GM18951 (cell line): ENCODE measurements at regions not wholly inside any gene's neighbourhood (a gene's known extent, or its start where the extent isn't known, plus 50 kb on each side); places are given as distances from the start of the nearest gene placed in this dataset.
A peak's percentile ranks its signal among the peaks of the same experiment; 100 is the strongest.
"Not testable (repeated sequence)": the region's sequence is repeated elsewhere in the genome, so short reads cannot be mapped to it uniquely, and the experiment has no call there.

Experiments
- POLR2A ChIP-seq: IDR thresholded peaks from 4 replicates; pipeline ENCODE4 v1.6.1; 2011; ENCODE audit warnings: mild to moderate bottlenecking; ENCODE audit not compliant: insufficient read length, insufficient read depth; ENCODE audit errors: extremely low read depth
- in situ Hi-C: fragments of 300-500 bp; cut with MboI; formaldehyde crosslinking; loops from one replicate; pipeline ENCODE4 v1.12.0; 2022; ENCODE audit warnings: low sequenced_read_pairs, mixed read lengths, inconsistent platforms; ENCODE audit not compliant: unreplicated experiment

DNA sequence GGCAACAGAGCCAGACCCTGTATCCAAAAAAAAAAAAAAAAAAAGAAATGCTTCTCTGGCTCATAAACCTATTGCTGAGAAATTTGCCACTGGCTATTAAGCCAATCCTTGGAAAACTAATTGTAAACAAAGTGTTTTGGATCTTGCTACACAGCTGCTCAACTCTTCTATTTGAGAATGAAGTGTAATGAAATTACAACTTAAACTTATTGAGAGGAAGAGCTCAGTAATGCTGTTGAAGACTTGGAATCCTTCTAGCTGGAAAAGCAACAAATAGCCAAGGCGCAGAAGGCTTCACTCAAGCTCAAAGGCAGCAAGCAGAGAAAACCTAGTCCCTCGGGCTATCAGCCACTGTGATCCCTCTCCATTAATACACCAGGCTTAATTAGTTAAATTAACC lies 99.6 kb upstream of the ZNF438 start:
- in situ Hi-C loops: no loop called here

DNA sequence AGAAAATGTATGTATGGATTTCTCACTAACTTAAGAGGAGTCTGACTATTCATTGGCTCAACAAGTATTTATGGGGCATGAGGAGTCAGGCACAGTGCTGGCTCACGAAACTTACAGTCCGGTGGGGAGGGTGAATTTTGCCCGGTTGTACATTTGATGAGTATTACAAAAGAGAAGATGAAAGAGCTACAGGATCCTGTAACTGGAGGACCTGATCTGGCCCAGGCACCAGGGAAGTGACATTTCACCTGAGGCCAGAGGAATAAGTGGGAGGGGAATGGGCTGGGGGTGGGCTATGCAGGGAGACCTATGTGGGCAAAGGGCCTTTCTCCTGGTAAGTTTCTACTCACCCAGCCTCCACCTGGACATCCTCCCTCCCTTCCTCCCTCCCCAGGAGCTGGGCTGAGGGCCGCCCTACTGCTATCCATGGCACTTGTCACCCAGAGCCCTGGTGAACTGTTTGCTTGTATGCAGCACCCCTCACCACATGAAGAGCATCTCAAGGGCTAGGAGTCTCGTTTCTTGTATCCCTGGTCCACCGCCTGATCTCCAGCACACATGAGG lies 101.1 kb upstream of the ZNF438 start:
- in situ Hi-C loops: no loop called here
- TF ChIP-seq POLR2A: no peak

More for the DNA sequence above, 99.6 kb upstream of the ZNF438 start:
- TF ChIP-seq POLR2A: no peak

DNA sequence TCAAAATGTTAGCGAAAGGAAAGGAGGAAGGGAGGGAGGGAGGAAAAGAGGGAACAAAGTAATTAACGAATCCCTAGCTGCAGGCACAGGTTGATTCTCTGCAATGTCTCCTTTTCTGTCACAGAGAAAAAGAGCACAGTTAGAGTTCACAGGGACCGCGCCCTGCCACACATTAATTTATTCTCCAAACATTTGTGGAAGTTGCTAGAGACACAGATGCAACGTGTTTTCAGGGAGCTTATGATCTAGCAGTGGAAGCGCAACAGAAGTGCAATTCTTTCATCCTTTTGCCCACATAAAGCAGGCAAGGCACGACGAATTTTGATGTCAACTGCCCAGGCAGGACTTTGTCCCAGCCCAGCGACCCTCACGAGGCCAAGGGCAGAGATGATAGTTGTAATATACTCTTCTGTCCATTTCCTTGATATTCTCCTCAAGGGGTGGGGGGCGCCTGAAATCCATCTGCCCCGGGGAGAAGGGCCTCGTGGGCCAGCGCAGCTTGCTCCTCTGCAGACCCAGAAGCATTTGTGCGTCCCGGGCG lies 101.7 kb upstream of the ZNF438 start:
- in situ Hi-C loops: no loop called here
- TF ChIP-seq POLR2A: no peak

DNA sequence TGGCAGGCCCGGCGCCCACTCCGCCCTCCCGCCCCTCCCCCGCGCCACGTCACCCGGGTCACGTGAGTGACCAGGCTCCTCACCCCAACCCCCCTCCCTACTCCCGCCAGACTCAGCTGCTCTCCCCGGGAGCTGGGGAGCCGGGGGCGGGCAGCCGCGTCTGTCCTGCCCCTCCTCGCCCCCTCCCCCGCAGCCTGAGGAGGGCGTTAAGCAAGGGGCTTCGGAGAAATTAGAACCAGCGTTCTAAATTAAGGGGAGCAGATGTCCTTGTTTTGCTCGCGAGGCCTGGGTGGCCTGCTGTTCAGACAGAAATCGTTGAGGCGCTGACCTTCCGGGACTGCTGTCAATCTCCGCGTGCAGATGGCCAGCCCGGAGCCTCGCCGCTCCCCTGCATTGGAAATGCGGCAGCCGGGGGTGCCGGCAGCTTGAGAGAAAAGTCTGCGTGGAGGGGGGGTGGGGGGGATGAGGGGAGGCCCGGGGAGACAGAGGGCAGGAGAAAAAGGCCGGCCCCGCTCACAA lies 102.2 kb upstream of the ZNF438 start:
- peak; percentile 65 for TF ChIP-seq POLR2A
- in situ Hi-C loops: no loop called here

DNA sequence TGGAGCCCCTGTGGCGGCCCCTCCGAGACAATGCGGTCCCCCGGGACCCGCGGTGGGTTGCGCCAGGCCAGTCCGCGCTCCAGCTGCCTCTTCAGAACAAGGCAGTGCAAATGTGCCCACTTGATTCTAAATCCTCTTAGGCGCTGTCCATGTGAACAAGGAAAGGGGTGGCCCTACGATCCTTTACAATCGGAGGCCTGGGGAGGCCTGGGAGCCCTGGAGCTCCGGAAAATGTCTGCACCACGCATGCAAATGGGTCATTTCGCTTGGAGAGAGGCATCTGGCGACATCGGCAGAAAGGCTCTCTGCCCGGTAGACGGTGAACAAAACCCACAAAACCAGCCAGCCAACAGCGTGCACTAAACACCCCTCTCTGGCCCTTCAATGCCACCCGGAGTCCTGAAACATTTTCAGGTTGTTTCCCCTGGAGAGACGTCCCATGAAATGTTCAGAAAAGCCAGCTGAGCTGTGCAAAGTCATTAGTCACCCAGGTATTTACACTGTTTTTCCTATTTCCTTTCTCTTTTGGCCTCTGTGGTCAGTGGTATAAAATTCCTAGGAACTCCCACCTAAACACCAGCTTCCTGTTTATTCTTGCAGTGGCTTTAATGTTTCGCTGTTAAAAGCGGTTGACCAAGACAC lies 102.8 kb upstream of the ZNF438 start:
- in situ Hi-C loops: no loop called here
- TF ChIP-seq POLR2A: no peak

DNA sequence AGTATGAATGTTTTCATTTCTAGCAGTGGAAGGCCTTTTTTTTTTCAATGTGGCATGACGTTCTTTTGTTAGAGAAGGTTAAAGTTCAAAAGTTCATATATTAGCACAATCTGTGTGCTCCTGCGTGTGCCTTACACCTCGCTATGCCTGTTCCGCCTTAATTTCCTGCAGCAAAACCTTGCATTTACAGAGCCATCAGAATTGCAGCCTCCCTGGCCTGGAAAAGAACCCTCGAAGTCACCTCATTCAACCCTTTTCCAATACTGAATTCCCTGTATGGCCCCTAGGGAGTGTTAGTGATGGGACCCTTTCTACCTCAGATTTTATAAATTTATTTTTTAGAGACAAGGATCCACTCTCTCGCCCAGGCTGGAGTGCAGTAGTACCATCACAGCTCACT lies 103.5 kb upstream of the ZNF438 start:
- in situ Hi-C loops: no loop called here
- TF ChIP-seq POLR2A: no peak

DNA sequence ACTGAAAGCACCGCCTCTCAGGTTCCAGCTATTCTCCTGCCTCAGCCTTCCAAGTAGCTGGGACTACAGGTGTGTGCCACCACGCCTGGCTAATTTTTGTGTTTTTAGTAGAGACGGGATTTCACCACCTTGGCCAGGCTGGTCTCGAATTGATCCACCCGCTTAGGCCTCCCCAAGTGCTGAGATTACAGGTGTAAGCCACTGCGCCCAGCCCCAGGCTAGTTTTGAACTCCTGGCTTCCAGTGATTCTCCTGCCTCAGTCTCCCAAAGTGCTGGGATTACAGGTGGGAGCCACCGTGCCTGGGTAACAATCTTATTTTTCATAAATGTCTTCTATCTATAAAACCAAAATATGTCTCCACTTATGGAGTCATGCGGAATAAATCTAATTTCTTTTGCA lies 104.1 kb upstream of the ZNF438 start:
- in situ Hi-C loops: not testable (repeated sequence)

DNA sequence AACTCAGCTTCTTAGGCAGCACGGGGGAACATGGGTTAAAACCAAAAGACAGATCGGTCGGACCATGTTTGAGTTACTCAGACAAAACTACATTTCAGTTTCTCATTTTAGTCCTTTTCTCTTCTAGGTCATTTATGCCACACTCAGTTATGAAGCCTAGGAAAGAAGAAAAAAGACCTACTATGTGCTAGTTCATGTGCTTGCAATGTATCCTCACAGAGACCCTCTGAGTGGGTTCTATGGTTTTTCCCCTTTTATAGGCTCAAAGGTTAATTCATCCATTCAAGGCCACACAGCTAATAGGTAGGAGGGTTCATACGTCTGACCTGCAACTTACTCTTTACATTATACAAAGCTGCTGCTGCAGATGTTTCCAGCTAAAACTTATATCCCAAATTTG lies 104.7 kb upstream of the ZNF438 start:
- in situ Hi-C loops: no loop called here
- TF ChIP-seq POLR2A: no peak

DNA sequence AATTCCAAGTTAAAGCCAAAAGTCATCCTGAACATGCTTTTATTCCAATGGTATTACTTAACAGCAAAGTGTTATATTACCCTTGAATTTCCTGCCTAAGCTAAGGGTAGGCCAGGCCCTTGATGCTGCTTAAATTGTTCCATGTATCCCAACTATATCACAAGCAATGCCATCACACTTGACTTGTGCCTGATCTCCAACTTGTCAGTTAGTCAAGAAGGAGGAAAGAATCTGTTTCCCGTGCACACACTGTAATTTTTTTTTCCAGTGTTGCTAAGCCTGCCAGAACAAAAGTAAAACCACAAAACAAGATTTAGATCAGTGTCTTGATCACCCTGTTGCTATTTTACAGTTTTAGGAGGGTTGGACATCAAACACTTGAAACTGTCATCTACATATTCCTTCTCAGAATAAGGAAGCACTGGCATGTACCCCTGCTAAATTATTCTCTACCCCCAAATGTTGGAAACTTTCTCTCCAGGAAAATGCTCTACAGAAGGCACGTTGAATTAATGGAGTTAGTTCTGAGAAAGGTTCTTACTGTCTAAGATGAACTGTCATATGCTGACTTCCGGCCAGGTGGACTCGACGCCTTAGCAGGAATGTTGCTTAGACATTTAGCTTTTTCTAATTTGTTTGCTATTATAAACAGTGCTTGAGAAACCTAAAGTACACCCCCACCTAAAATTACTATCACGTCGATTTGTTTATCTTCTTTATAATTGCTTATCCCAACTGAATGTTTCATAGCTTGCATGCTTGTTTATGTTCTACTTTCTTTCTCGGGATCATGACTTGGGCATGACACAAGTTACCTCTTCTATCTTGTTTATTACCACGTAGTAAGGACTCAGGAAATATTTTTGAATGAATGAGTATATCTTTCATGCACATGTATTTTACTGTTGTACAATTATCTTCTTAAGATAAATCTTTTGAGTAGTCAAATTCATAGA lies 105.5 kb upstream of the ZNF438 start:
- TF ChIP-seq POLR2A: no peak
- in situ Hi-C loops: no loop called here

DNA sequence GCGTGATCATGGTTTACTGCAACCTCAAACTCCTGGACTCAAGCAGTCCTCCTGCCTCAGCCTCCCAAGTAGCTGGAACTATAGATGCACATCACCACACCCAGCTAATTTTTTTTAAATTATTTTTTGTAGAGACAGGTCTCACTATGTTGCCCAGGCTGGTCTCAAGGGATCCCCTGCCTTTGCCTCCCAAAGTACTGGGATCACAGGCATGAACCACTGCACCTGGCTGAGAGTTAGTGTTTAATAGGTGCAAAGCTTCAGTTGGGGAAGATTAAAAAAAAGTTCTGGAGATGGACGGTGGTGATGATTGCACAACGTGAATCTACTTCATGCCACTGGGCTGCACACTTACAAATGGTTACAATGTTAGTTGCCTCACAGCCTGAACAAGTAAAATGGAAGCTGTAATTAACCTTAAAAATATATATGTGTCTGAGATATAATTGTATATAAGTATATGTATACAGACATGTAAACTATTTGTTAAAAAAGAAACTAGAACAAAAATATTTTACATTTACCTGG lies 106.4 kb upstream of the ZNF438 start:
- in situ Hi-C loops: no loop called here
- no peak for TF ChIP-seq POLR2A

DNA sequence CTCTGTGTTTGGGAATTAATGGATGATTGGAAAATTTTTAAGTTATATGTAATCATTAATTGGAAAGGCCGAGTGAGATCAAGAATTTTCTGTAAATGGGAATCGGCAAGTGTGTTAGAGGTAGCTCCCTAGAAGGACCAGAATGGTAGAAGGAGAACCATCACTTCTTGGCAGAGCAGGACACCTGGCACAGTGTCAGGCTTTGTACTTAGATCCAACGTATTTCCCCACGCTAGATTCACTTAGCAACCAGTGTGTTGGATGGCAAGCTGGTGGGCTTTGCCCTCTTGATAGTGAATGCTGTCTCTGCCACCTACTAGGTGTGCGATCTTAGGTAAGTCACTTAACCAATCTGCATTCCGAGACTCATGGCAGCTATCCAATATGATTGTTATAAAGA lies 107.8 kb upstream of the ZNF438 start:
- in situ Hi-C loops: no loop called here

DNA sequence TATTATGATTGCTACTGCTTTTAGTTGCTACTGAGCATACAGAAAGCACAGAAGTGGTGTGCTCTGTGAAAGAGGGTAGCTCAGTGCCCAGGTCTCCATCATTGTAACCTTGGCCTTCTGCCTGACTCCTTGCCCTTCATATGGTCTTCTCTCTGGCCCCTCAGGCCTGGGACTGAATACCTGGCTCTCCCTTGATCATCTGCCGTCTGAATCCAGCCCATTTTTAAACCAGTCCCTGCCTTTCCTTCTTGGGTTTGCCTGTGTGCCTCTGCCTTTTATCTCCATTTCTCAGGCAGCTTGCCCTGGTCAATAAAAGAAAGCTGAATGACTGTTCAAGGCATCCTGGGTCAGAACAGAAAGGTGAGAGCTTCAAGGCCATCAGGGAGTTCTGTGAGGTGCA lies 109.1 kb upstream of the ZNF438 start:
- no peak for TF ChIP-seq POLR2A
- in situ Hi-C loops: no loop called here

More for the DNA sequence above, 107.8 kb upstream of the ZNF438 start:
- TF ChIP-seq POLR2A: no peak

DNA sequence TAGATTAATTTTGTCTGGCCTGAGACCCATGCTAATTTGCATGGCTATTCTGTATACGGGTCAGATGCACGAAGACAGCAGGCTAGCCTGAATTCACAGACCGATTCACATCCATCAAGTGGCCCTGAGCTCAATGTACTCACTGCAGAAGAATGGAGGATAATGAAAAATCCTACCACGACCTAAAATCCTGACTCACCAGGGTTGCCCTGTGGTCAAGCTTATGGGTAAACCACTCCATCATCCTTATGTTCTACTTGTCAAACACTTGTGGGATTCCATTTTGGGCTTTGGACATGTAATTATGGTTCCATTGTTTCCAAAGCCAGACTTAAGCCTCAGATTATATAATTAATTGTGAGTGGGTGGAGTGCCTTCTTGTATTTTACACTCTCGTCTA lies 110.4 kb upstream of the ZNF438 start:
- in situ Hi-C loops: no loop called here
- no peak for TF ChIP-seq POLR2A
